ENCODE measurements at regions not wholly inside any gene's neighbourhood (a gene's known extent, or its start where the extent isn't known, plus 50 kb on each side); places are given as distances from the start of the nearest gene placed in this dataset.

GRCh38 chr3:72698154-72698917 lies 149.9 kb downstream of the SHQ1 start:
- in situ Hi-C loops (cut with MboI; ENCODE audit: low sequenced_read_pairs): no loop called here

- in situ Hi-C loops (cut with MboI; ENCODE audit: low sequenced_read_pairs): no loop called here
Observed at GRCh38 chr3:72697717-72698116, 150.5 kb downstream of the SHQ1 start.

GRCh38 chr3:72696815-72697214 lies 151.4 kb downstream of the SHQ1 start:
- in situ Hi-C loops (cut with MboI; ENCODE audit: low sequenced_read_pairs): no loop called here

GRCh38 chr3:72694398-72694797 lies 153.8 kb downstream of the SHQ1 start:
- in situ Hi-C loops (cut with MboI; ENCODE audit: low sequenced_read_pairs): no loop called here

GRCh38 chr3:72692990-72693389 lies 155.3 kb downstream of the SHQ1 start:
- in situ Hi-C loops (cut with MboI; ENCODE audit: low sequenced_read_pairs): no loop called here

GRCh38 chr3:72690629-72691028 lies 157.6 kb downstream of the SHQ1 start:
- in situ Hi-C loops (cut with MboI; ENCODE audit: low sequenced_read_pairs): no loop called here

- in situ Hi-C loops (cut with MboI; ENCODE audit: low sequenced_read_pairs): no loop called here
Observed at GRCh38 chr3:72682936-72683452, 165.3 kb downstream of the SHQ1 start.

GRCh38 chr3:72681598-72681997 lies 166.6 kb downstream of the SHQ1 start:
- in situ Hi-C loops (cut with MboI; ENCODE audit: low sequenced_read_pairs): no loop called here

GRCh38 chr3:72680766-72681165 lies 167.5 kb downstream of the SHQ1 start:
- in situ Hi-C loops (cut with MboI; ENCODE audit: low sequenced_read_pairs): no loop called here

GRCh38 chr3:72679540-72680198 lies 168.6 kb downstream of the SHQ1 start:
- in situ Hi-C loops (cut with MboI; ENCODE audit: low sequenced_read_pairs): no loop called here

- in situ Hi-C loops (cut with MboI; ENCODE audit: low sequenced_read_pairs): no loop called here
Observed at GRCh38 chr3:72678867-72679266, 169.4 kb downstream of the SHQ1 start.

- in situ Hi-C loops (cut with MboI; ENCODE audit: low sequenced_read_pairs): no loop called here
Observed at GRCh38 chr3:72678380-72678779, 169.9 kb downstream of the SHQ1 start.

GRCh38 chr3:72675243-72675642 lies 173.0 kb downstream of the SHQ1 start:
- in situ Hi-C loops (cut with MboI; ENCODE audit: low sequenced_read_pairs): no loop called here

- in situ Hi-C loops (cut with MboI; ENCODE audit: low sequenced_read_pairs): no loop called here
Observed at GRCh38 chr3:72673011-72673771, 175.1 kb downstream of the SHQ1 start.

- in situ Hi-C loops (cut with MboI; ENCODE audit: low sequenced_read_pairs): no loop called here
Observed at GRCh38 chr3:72669224-72669623, 179.0 kb downstream of the SHQ1 start.

- in situ Hi-C loops (cut with MboI; ENCODE audit: low sequenced_read_pairs): no loop called here
Observed at GRCh38 chr3:72666447-72666755, 181.8 kb downstream of the SHQ1 start.

GRCh38 chr3:72665701-72666446 lies 182.4 kb downstream of the SHQ1 start:
- in situ Hi-C loops (cut with MboI; ENCODE audit: low sequenced_read_pairs): no loop called here

GRCh38 chr3:72665103-72665502 lies 183.1 kb downstream of the SHQ1 start:
- in situ Hi-C loops (cut with MboI; ENCODE audit: low sequenced_read_pairs): no loop called here

- in situ Hi-C loops (cut with MboI; ENCODE audit: low sequenced_read_pairs): no loop called here
Observed at GRCh38 chr3:72664184-72664975, 183.9 kb downstream of the SHQ1 start.

- in situ Hi-C loops (cut with MboI; ENCODE audit: low sequenced_read_pairs): no loop called here
Observed at GRCh38 chr3:72663429-72663828, 184.8 kb downstream of the SHQ1 start.

Data from HL-60/S4 treated with phorbol 12-myristate 13-acetate at 8.2 ng/mL for 4 days and 3 days (cell line).